BE2C (cell line): ENCODE measurements at regions not wholly inside any gene's neighbourhood (a gene's known extent, or its start where the extent isn't known, plus 50 kb on each side); places are given as distances from the start of the nearest gene placed in this dataset.

Experiments used
- DNase-seq: peaks from one replicate; pipeline ENCODE4 v3.0.0-alpha.2; 2020
- H3K27me3 ChIP-seq: fragments of 250-450 bp; sonication (Bioruptor Pico); 2 replicates; pipeline ENCODE4 v1.5.1; 2020; ENCODE audit warnings: mild to moderate bottlenecking
- H3K36me3 ChIP-seq: fragments of 250-450 bp; sonication (Bioruptor Pico); 2 replicates; pipeline ENCODE4 v1.5.1; 2020; ENCODE audit warnings: mild to moderate bottlenecking
- H3K4me1 ChIP-seq: fragments of 250-450 bp; sonication (Bioruptor Pico); 2 replicates; pipeline ENCODE4 v1.5.1; 2020
- H3K4me3 ChIP-seq: 2 replicates; pipeline ENCODE4 v1.5.1; 2011; ENCODE audit warnings: low read depth, low read length
- H3K9me3 ChIP-seq: fragments of 250-450 bp; sonication (Bioruptor Pico); 2 replicates; pipeline ENCODE4 v1.5.1; 2020
- TF ChIP-seq, protein P1 (sequence below): IDR thresholded peaks from 2 replicates; pipeline ENCODE4 v1.5.1; 2012; ENCODE audit warnings: mild to moderate bottlenecking, low read depth, low read length

DNA sequence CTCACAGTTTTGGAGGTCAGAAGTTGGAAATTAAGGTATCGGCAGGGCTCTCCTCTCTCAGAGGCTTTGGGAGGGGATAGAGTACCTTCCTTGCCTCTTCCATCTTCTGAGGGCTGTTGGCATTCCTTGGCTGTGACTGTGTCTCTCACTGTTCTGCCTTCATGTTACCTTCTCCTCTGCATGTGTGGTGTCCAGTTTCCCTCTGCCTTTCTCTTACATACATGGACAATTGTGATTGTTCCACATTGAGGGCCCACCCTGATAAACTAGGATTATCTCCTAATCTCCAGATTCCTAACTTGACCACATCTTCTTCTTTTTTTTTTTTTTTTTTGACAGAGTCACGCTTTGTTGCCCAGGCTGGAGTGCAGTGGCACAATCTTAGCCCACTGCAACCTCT, 72.1 kb upstream of the SPACA1 start:
- DNase-seq = no peak
- Histone ChIP-seq H3K4me3 (no peak overlapping the region), H3K9me3 (no peaks in the 10 kb centered on the region), H3K36me3 (no peaks in the 10 kb centered on the region), H3K4me1 (no peaks in the 10 kb centered on the region), H3K27me3 (no peaks in the 10 kb centered on the region)
- TF ChIP-seq, protein P1, sequence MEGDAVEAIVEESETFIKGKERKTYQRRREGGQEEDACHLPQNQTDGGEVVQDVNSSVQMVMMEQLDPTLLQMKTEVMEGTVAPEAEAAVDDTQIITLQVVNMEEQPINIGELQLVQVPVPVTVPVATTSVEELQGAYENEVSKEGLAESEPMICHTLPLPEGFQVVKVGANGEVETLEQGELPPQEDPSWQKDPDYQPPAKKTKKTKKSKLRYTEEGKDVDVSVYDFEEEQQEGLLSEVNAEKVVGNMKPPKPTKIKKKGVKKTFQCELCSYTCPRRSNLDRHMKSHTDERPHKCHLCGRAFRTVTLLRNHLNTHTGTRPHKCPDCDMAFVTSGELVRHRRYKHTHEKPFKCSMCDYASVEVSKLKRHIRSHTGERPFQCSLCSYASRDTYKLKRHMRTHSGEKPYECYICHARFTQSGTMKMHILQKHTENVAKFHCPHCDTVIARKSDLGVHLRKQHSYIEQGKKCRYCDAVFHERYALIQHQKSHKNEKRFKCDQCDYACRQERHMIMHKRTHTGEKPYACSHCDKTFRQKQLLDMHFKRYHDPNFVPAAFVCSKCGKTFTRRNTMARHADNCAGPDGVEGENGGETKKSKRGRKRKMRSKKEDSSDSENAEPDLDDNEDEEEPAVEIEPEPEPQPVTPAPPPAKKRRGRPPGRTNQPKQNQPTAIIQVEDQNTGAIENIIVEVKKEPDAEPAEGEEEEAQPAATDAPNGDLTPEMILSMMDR = no peak

DNA sequence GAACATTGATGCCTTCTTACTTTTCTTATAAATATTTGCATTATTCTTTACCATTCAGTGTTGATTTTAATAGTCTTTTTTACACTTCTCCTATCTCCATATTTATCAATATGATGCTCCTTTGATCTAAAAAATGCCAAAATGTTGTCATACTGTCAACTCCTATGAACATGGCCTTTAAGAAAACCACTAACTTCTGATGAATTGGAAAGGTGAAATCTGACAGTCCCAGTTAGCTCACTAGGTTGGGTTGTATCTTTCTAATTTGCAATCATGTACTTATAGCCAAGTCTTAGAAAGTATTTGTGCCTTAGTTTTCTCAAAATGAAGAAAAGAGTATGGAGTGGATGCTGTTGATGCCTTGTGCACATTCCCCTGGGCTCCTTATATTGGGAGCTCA, 75.4 kb upstream of the SPACA1 start:
- no peak for DNase-seq
- TF ChIP-seq, protein P1 = no peak
- H3K27me3 ChIP-seq = peaks cover 14% of the 10 kb centered on the region; the same call in 1 of the 2 replicates

DNA sequence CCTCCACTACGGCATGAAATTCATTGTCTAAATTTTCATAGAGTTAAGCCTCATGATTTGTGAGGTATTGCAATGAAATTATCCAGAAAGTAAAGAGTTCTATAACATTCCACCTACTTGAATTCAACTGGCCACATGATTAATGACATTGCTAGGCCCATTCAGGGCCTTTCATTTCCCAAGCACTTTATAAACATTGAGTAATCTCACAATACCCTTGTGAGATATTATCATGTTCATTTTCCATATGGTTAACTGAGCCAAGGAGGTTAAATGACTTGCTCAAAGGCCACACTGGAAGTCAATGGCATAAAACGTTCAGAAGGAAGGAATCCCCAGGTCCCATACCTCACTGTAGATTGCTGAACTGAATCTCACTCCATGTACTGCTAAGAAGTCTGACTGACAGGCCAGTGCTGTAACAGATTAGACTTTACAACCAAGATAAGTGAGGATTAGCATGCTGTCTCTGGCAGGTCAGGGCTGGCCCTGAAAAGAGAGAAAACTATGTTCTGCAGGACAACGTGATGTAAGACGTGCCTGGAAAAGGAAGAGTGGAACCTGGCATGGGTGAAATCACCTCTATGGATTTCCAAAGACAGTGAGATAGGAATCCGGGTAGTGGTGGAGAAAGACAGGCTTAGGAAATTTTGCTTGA, 75.9 kb upstream of the SPACA1 start:
- Histone ChIP-seq H3K27me3 (peaks cover 14% of the 10 kb centered on the region), H3K36me3 (no peaks in the 10 kb centered on the region), H3K4me3 (no peak overlapping the region), H3K4me1 (no peaks in the 10 kb centered on the region), H3K9me3 (no peaks in the 10 kb centered on the region)
- DNase-seq = no peak
- TF ChIP-seq, protein P1 = no peak

More for the DNA sequence above, 75.4 kb upstream of the SPACA1 start:
- H3K4me3 ChIP-seq = no peak overlapping the region
- no peaks in the 10 kb centered on the region for H3K36me3 ChIP-seq
- H3K4me1 ChIP-seq = no peaks in the 10 kb centered on the region
- no peaks in the 10 kb centered on the region for H3K9me3 ChIP-seq

DNA sequence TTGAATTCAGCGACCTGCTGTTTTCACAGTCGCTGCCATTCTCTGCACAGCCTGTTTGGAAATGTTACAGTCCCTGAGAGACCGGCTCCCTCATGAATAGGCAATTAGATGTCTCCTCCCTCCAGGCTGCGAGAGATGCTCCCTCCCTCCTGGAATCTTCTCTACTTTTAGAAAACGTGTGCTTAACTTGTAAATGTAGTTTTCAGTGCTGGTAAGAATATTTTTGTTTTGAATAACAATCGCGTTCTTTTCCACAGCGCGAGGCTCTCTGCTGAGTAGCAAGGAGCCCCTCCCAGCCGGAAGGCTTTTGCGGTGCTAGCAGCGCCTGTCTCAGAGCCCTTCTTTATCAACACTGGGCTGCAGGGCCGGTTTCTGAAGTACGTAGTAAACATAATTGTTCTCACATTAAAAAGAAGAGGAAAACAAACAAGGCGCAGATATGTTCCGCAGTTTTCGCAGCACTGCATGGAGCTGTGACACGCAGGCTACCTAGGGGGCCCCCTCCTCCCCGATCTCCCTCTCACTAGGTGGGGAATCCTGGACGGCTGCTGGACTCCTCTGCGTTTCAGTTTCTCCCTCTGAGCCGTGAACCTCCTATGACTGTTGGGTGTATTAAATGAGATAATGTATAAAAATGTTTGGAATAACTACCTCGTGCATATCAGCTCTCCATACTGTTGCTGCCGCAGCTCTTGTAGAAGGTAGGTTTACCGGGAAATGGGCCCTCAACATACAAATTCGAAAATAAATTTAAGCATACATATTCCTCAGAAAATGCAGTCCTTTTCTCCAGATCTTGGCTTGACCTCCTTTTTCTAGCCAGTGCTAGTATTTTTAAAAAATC, 79.0 kb upstream of the SPACA1 start:
- H3K27me3 ChIP-seq = peaks cover 14% of the 10 kb centered on the region
- TF ChIP-seq, protein P1 = no peak
- DNase-seq = no peak

DNA sequence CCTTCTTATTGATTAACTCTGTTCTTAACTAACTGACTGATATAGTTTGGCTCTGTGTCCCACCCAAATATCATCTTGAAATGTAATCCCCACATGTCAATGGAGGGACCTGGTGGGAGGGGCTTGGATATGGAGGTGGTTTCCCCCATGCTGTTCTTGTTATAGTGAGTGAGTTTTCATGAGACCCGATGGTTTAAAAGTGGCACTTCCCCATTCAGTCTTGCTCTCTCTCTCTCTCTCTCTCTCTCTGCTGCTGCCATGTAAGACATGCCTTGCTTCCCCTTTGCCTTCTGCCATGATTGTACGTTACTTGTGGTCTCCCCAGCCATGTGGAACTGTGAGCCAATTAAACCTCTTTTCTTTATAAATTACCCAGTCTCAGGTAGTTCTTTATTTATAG, 81.8 kb upstream of the SPACA1 start:
- TF ChIP-seq, protein P1 = no peak
- Histone ChIP-seq H3K36me3 (no peaks in the 10 kb centered on the region), H3K27me3 (peaks cover 14% of the 10 kb centered on the region), H3K4me1 (no peaks in the 10 kb centered on the region), H3K9me3 (no peaks in the 10 kb centered on the region), H3K4me3 (no peak overlapping the region)
- no peak for DNase-seq

More for the DNA sequence above, 79.0 kb upstream of the SPACA1 start:
- Histone ChIP-seq H3K4me3 (peak overlapping the region; percentile 48), H3K36me3 (no peaks in the 10 kb centered on the region), H3K4me1 (no peaks in the 10 kb centered on the region), H3K9me3 (no peaks in the 10 kb centered on the region)

DNA sequence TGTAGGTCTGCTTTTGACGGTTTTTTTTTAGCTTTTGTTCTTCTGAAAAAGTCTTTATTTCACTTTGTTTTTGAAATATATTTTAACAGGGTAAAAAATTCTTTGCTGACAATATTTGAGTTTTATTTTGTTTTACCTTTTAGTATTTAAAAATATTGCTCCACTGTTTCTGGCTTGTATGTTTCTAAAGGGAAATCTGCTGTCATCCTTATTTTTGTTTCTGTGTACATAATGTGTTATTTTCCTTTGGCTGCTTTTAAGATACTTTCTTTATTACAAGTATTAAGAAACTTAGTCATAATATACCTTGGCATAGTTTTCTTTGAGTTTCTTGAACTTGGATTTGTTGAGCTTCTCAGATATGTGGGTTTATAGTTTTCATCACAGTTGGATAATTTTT, 88.6 kb upstream of the SPACA1 start:
- H3K4me3 ChIP-seq = no peak overlapping the region
- H3K4me1 ChIP-seq = no peaks in the 10 kb centered on the region
- H3K9me3 ChIP-seq = no peaks in the 10 kb centered on the region
- no peaks in the 10 kb centered on the region for H3K36me3 ChIP-seq
- TF ChIP-seq, protein P1 = no peak
- peaks cover 3% of the 10 kb centered on the region; the same call in 1 of the 2 replicates for H3K27me3 ChIP-seq
- DNase-seq = no peak
